Panc1 (cell line): ENCODE measurements at regions not wholly inside any gene's neighbourhood (a gene's known extent, or its start where the extent isn't known, plus 50 kb on each side); places are given as distances from the start of the nearest gene placed in this dataset.

Experiments
- ATAC-seq: fragments of 200-7000 bp; cut with Tn5 transposase; 2 replicates; pipeline ENCODE4 v1.9.1; 2020; ENCODE audit warnings: mild to moderate bottlenecking, moderate library complexity
- BruUV-seq: library from RNA; stranded (reverse); fragments of 400-500 nt; replicated peaks from 2 replicates; lab custom pipeline; 2021; lab: Mats Ljungman, UMichigan
- CTCF ChIA-PET: fragments of 300-600 bp; sonication (Branson Sonifier 250); formaldehyde crosslinking; loops from one replicate; lab custom pipeline; 2022; ENCODE audit warnings: antibody characterized with exemption; lab: Charles Lee
- POLR2A ChIA-PET: fragments of 300-600 bp; sonication (Branson Sonifier 250); formaldehyde crosslinking; loops from one replicate; lab custom pipeline; 2022; ENCODE audit warnings: antibody characterized with exemption; lab: Charles Lee
- DNase-seq: peaks from one replicate; pipeline ENCODE4 v3.0.0-alpha.2; 2010; ENCODE audit warnings: low read depth, low spot score
- H3K27ac ChIP-seq: 2 replicates; pipeline ENCODE4 v1.5.1; 2011; ENCODE audit warnings: mild to moderate bottlenecking, low read length, inconsistent platforms
- H3K27me3 ChIP-seq: fragments of 200-500 bp; sonication (Bioruptor generic); 2 replicates; pipeline ENCODE4 v1.6.0; 2014; ENCODE audit warnings: low read length, inconsistent platforms; ENCODE audit not compliant: control insufficient read depth, insufficient read depth
- H3K36me3 ChIP-seq: fragments of 200-500 bp; sonication (Bioruptor generic); 2 replicates; pipeline ENCODE4 v1.5.1; 2014; ENCODE audit warnings: inconsistent platforms, mild to moderate bottlenecking, low read length, moderate library complexity; ENCODE audit not compliant: control insufficient read depth, insufficient read depth
- H3K4me1 ChIP-seq: 2 replicates; pipeline ENCODE4 v1.5.1; 2011; ENCODE audit warnings: inconsistent platforms, mild to moderate bottlenecking, low read length, moderate library complexity; ENCODE audit not compliant: control insufficient read depth, insufficient read depth
- H3K4me3 ChIP-seq, 2 experiments: 2 replicates each; pipeline ENCODE4 v1.5.1; 2011 to 2012; ENCODE audit warnings: low read depth in 2 of 2, low read length in 2 of 2, mild to moderate bottlenecking in 2 of 2, inconsistent platforms in 1 of 2, moderate library complexity in 1 of 2
- H3K9me3 ChIP-seq: fragments of 200-500 bp; sonication (Bioruptor generic); 2 replicates; pipeline ENCODE4 v1.5.1; 2014; ENCODE audit warnings: low read depth, mild to moderate bottlenecking, inconsistent platforms, low read length, moderate library complexity; ENCODE audit not compliant: control insufficient read depth, insufficient read depth
- CTCF ChIP-seq: fragments of 450-650 bp; IDR thresholded peaks from 2 replicates; pipeline ENCODE4 v1.5.1; 2017; ENCODE audit warnings: mild to moderate bottlenecking
- POLR2AphosphoS5 ChIP-seq: IDR thresholded peaks from 2 replicates; pipeline ENCODE4 v1.6.1; 2012; ENCODE audit warnings: mild to moderate bottlenecking, low read depth, low read length, moderate library complexity
- REST ChIP-seq, 2 experiments: IDR thresholded peaks; 2 replicates each; pipeline ENCODE4 v1.6.1; 2011 to 2012; ENCODE audit warnings: low read depth in 2 of 2, control low read depth in 1 of 2, low read length in 1 of 2, mild to moderate bottlenecking in 1 of 2, moderate library complexity in 1 of 2; ENCODE audit not compliant: insufficient read depth in 1 of 2
- SIN3A ChIP-seq: IDR thresholded peaks from 2 replicates; pipeline ENCODE4 v1.6.1; 2012; ENCODE audit warnings: low read depth, mild to moderate bottlenecking, low read length, moderate library complexity, borderline replicate concordance; ENCODE audit not compliant: insufficient read depth
- TCF7L2 ChIP-seq: IDR thresholded peaks from 2 replicates; pipeline ENCODE4 v1.6.1; 2011; ENCODE audit warnings: mild to moderate bottlenecking, low read depth, low read length, inconsistent platforms
- in situ Hi-C: cut with HindIII; loops from 2 replicates; pipeline ENCODE4 v1.10.0; 2016; ENCODE audit warnings: low sequenced_read_pairs, low pct_unique_long_range_greater_than_20kb
- intact Hi-C: fragments of 100-400 bp; cut with micrococcal nuclease; formaldehyde crosslinking; loops from one replicate; pipeline ENCODE4 v1.10.0; 2022; ENCODE audit not compliant: unreplicated experiment

- Histone ChIP-seq H3K27me3 (no peaks in the 10 kb centered on the region), H3K4me3 (no peak overlapping the region), H3K4me1 (no peaks in the 10 kb centered on the region), H3K9me3 (no peaks in the 10 kb centered on the region), H3K36me3 (no peaks in the 10 kb centered on the region), H3K27ac (no peak overlapping the region)
- POLR2A ChIA-PET = no interaction called here
- CTCF ChIA-PET = no interaction called here
- DNase-seq (no peak), ATAC-seq (no peak)
- no peak for TF ChIP-seq SIN3A
- no peak for TF ChIP-seq CTCF
- TF ChIP-seq TCF7L2 = no peak
- no peak for TF ChIP-seq POLR2AphosphoS5
- TF ChIP-seq REST (IDR thresholded peaks at IDR 0.05; ENCODE audit: insufficient read depth in 1 of 2, low read depth in 2 of 2, low read length in 1 of 2) = no peak
- in situ Hi-C loops = no loop called here
- intact Hi-C loops = no loop called here
- BruUV-seq = no TSS peak
These were observed 732.5 kb upstream of the POM121L12 start for GRCh38 chr7:52302765-52303520.

- no peaks in the 10 kb centered on the region for H3K27me3 ChIP-seq
- TF ChIP-seq CTCF = no peak
These were observed 738.3 kb upstream of the POM121L12 start for GRCh38 chr7:52297128-52297527.

More at GRCh38 chr7:52297128-52297527, 738.3 kb upstream of the POM121L12 start:
- ChIA-PET POLR2A (no interaction called here), CTCF (no interaction called here)
- ATAC-seq (no peak), DNase-seq (no peak)
- intact Hi-C loops (no loop called here), in situ Hi-C loops (no loop called here)
- Histone ChIP-seq H3K4me3 (no peak overlapping the region), H3K36me3 (no peaks in the 10 kb centered on the region), H3K4me1 (no peaks in the 10 kb centered on the region), H3K9me3 (no peaks in the 10 kb centered on the region), H3K27ac (no peak overlapping the region)
- no TSS peak for BruUV-seq
